HepG2 (cell line): ENCODE measurements at regions not wholly inside any gene's neighbourhood (a gene's known extent, or its start where the extent isn't known, plus 50 kb on each side); places are given as distances from the start of the nearest gene placed in this dataset.

Source experiments
- ATAC-seq: fragments of 200-7000 bp; cut with Tn5 transposase; 3 replicates; pipeline ENCODE4 v1.9.1; 2020; ENCODE audit warnings: mild to moderate bottlenecking, moderate library complexity
- BruUV-seq: library from RNA; stranded (reverse); fragments of 400-500 nt; replicated peaks from 2 replicates; lab custom pipeline; 2021; lab: Mats Ljungman, UMichigan
- CTCF ChIA-PET: fragments of 300-600 bp; formaldehyde crosslinking; extraction: SDS; loops from one replicate; lab custom pipeline; 2021; ENCODE audit warnings: low total read pairs, inconsistent platforms, low intra/inter-chr PET ratio; lab: Yijun Ruan, JAX
- POLR2A ChIA-PET: fragments of 350-600 bp; sonication (Branson Sonifier 250); formaldehyde crosslinking; loops from one replicate; lab custom pipeline; 2020; ENCODE audit warnings: antibody characterized with exemption, inconsistent platforms; lab: Yijun Ruan, JAX
- DNase-seq: peaks from one replicate; pipeline ENCODE4 v3.0.0-alpha.2; 2015; ENCODE audit warnings: low spot score
- FAIRE-seq: peaks from 3 replicates; lab custom pipeline; 2011; peaks lifted over from hg19 to GRCh38; lab: Jason Lieb, UNC
- H2AFZ ChIP-seq: one replicate; pipeline ENCODE4 v1.6.1; 2011; ENCODE audit warnings: low read length, inconsistent platforms
- H3K27ac ChIP-seq: fragments of 300-600 bp; 3 replicates; pipeline ENCODE4 v1.8.0; 2011; ENCODE audit warnings: mixed run types, mild to moderate bottlenecking, mixed read lengths, low read length, inconsistent platforms; ENCODE audit not compliant: insufficient read depth; ENCODE audit errors: extremely low read length
- H3K27me3 ChIP-seq, 2 experiments: fragments of 200-600 bp in 1 of 2; 2 replicates in 1 of 2; 3 replicates in 1 of 2; pipeline versions ENCODE4 v1.6.0 to v1.8.0; 2011; ENCODE audit warnings: low read length in 2 of 2, mild to moderate bottlenecking in 2 of 2, moderate library complexity in 2 of 2, inconsistent platforms in 1 of 2; ENCODE audit not compliant: insufficient read depth in 2 of 2, control insufficient read depth in 1 of 2
- H3K36me3 ChIP-seq, 2 experiments: fragments of 200-600 bp in 1 of 2; replicated peaks in 1 of 2; 2 replicates in 1 of 2; 3 replicates in 1 of 2; pipeline versions ENCODE4 v1.5.1 to v1.8.0; 2011; ENCODE audit warnings: low read length in 2 of 2, inconsistent platforms in 1 of 2; ENCODE audit not compliant: insufficient read depth in 2 of 2, control insufficient read depth in 1 of 2
- H3K4me1 ChIP-seq: 2 replicates; pipeline ENCODE4 v1.5.1; 2012; ENCODE audit warnings: low read length, inconsistent platforms; ENCODE audit not compliant: insufficient read depth
- H3K4me2 ChIP-seq: 2 replicates; pipeline ENCODE4 v1.6.0; 2011; ENCODE audit warnings: low read depth, low read length, inconsistent platforms
- H3K4me3 ChIP-seq, 3 experiments: fragments of 200-600 bp in 1 of 3; sonication (generic), shearing (Covaris generic) in 1 of 3; replicated peaks in 1 of 3; 2 replicates each; pipeline ENCODE4 v1.5.1; 2011 to 2016; ENCODE audit warnings: low read length in 3 of 3, inconsistent platforms in 2 of 3, low read depth in 2 of 3, mild to moderate bottlenecking in 2 of 3, control low read depth in 1 of 3, mixed read lengths in 1 of 3; ENCODE audit not compliant: insufficient read depth in 1 of 3
- H3K79me2 ChIP-seq: one replicate; pipeline ENCODE4 v1.6.1; 2011; ENCODE audit warnings: low read length, inconsistent platforms; ENCODE audit not compliant: insufficient read depth
- H3K9ac ChIP-seq: 2 replicates; pipeline ENCODE4 v1.6.0; 2011; ENCODE audit warnings: mild to moderate bottlenecking, low read depth, low read length, inconsistent platforms; ENCODE audit not compliant: insufficient read depth
- H3K9me3 ChIP-seq: 2 replicates; pipeline ENCODE4 v1.5.1; 2012; ENCODE audit warnings: mild to moderate bottlenecking, low read length
- H4K20me1 ChIP-seq: 2 replicates; pipeline ENCODE4 v1.6.0; 2011; ENCODE audit warnings: inconsistent platforms, mild to moderate bottlenecking, low read length, moderate library complexity; ENCODE audit not compliant: insufficient read depth
- BRCA1 ChIP-seq: sonication (generic); formaldehyde crosslinking; IDR thresholded peaks from 2 replicates; pipeline ENCODE4 v1.4.0; 2020; ENCODE audit warnings: missing genetic modification reagents
- CENPT ChIP-seq: sonication (generic); formaldehyde crosslinking; IDR thresholded peaks from 2 replicates; pipeline ENCODE4 v1.8.0; 2022; ENCODE audit warnings: low read depth, mild to moderate bottlenecking, moderate library complexity, missing genetic modification reagents
- ESRRA ChIP-seq: sonication (generic); formaldehyde crosslinking; IDR thresholded peaks from 2 replicates; pipeline ENCODE4 v1.5.1; 2020; ENCODE audit warnings: mild to moderate bottlenecking, low read depth, missing genetic modification reagents
- FOXJ3 ChIP-seq: sonication (generic); formaldehyde crosslinking; IDR thresholded peaks from 2 replicates; pipeline ENCODE4 v1.4.0; 2020; ENCODE audit warnings: missing genetic modification reagents, mild to moderate bottlenecking, borderline replicate concordance
- GTF2F1 ChIP-seq: fragments of 150-350 bp; IDR thresholded peaks from 2 replicates; pipeline ENCODE4 v1.6.1; 2014; ENCODE audit warnings: low read length
- JUNB ChIP-seq: sonication (generic); formaldehyde crosslinking; IDR thresholded peaks from 2 replicates; pipeline ENCODE4 v1.8.0; 2022; ENCODE audit warnings: missing genetic modification reagents, mild to moderate bottlenecking, borderline replicate concordance
- MATR3 ChIP-seq: sonication (generic); formaldehyde crosslinking; IDR thresholded peaks from 2 replicates; pipeline ENCODE4 v1.4.0; 2020; ENCODE audit warnings: missing genetic modification reagents
- NCOR1 ChIP-seq: fragments of 200-600 bp; sonication (generic); IDR thresholded peaks from 2 replicates; pipeline ENCODE4 v1.7.0; 2017; ENCODE audit warnings: antibody characterized with exemption, low read length, borderline replicate concordance
- NFYC ChIP-seq: IDR thresholded peaks from 2 replicates; pipeline ENCODE4 v1.6.1; 2016; ENCODE audit warnings: missing genetic modification reagents, missing compliant biosample characterization
- RFXAP ChIP-seq: sonication (generic); formaldehyde crosslinking; IDR thresholded peaks from 2 replicates; pipeline ENCODE4 v1.4.0; 2020; ENCODE audit warnings: missing genetic modification reagents, borderline replicate concordance
- SMAD9 ChIP-seq: sonication (generic); formaldehyde crosslinking; IDR thresholded peaks from 2 replicates; pipeline ENCODE4 v1.5.1; 2020; ENCODE audit warnings: mild to moderate bottlenecking, missing genetic modification reagents
- ZFX ChIP-seq: sonication (generic); formaldehyde crosslinking; IDR thresholded peaks from 2 replicates; pipeline ENCODE4 v1.4.0; 2020; ENCODE audit warnings: mild to moderate bottlenecking, low read depth, missing genetic modification reagents, moderate library complexity
- ZMAT3 ChIP-seq: sonication (generic); formaldehyde crosslinking; conservative IDR thresholded peaks from 2 replicates; pipeline ENCODE4 v1.7.0; 2021; ENCODE audit warnings: missing genetic modification reagents
- ZNF331 ChIP-seq: sonication (generic); formaldehyde crosslinking; IDR thresholded peaks from 2 replicates; pipeline ENCODE4 v1.4.0; 2020; ENCODE audit warnings: missing genetic modification reagents
- ZNF343 ChIP-seq: sonication (generic); formaldehyde crosslinking; IDR thresholded peaks from 2 replicates; pipeline ENCODE4 v1.4.0; 2020; ENCODE audit warnings: mild to moderate bottlenecking, missing genetic modification reagents
- ZNF550 ChIP-seq: sonication (generic); formaldehyde crosslinking; IDR thresholded peaks from 2 replicates; pipeline ENCODE4 v1.4.0; 2020; ENCODE audit warnings: mild to moderate bottlenecking, missing genetic modification reagents, borderline replicate concordance
- ZNF569 ChIP-seq: sonication (generic); formaldehyde crosslinking; IDR thresholded peaks from 2 replicates; pipeline ENCODE4 v1.5.0; 2020; ENCODE audit warnings: mild to moderate bottlenecking, missing genetic modification reagents, moderate library complexity, borderline replicate concordance
- ZNF839 ChIP-seq: sonication (generic); formaldehyde crosslinking; IDR thresholded peaks from 2 replicates; pipeline ENCODE4 v1.4.0; 2020; ENCODE audit warnings: missing genetic modification reagents, mild to moderate bottlenecking, borderline replicate concordance
- WGBS: methylation state at CpG from one replicate; pipeline ENCODE4 v1.1.6; 2017; ENCODE audit warnings: low lambda C conversion rate; 5-methylcytosine and 5-hydroxymethylcytosine counted together
- in situ Hi-C: cut with HindIII; loops from 2 replicates; pipeline ENCODE4 v1.10.0; 2017; ENCODE audit warnings: low pct_unique_long_range_greater_than_20kb; ENCODE audit not compliant: extremely low pct_ligation_motif_present
- intact Hi-C: fragments of 100-400 bp; cut with micrococcal nuclease; formaldehyde crosslinking; loops from one replicate; pipeline ENCODE4 v1.10.0; 2022; ENCODE audit not compliant: unreplicated experiment
- TF ChIP-seq, protein P1 (sequence below): sonication (generic); formaldehyde crosslinking; IDR thresholded peaks from 2 replicates; pipeline ENCODE4 v1.4.0; 2020; ENCODE audit warnings: mild to moderate bottlenecking, low read depth, missing genetic modification reagents
- TF ChIP-seq, protein P2 (sequence below): sonication (generic); formaldehyde crosslinking; conservative IDR thresholded peaks from 2 replicates; pipeline ENCODE4 v1.5.0; 2020; ENCODE audit warnings: missing genetic modification reagents

DNA sequence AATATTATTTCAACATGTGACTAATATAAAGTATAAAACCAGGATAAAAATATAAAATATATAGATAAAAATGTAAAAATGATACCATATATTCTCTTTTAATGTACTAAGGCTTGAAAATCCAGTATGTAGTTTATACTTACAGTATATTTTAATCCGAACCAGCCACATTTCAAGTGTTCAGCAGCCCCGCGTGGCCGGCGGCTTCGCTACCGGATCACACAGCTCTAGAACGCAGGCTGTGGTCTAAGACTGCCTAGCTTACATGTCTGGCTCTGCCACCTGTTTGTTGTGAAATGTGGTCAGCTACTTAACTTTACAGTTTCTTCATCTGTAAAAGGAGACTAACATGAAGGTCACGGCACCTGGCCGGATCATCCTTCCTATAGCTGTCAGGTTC, 189.7 kb upstream of the TBX3 start:
- Histone ChIP-seq H3K4me3 (no peak overlapping the region), H4K20me1 (no peaks in the 10 kb centered on the region), H3K4me1 (peaks cover 34% of the 10 kb centered on the region), H3K9me3 (no peaks in the 10 kb centered on the region), H3K79me2 (no peaks in the 10 kb centered on the region), H3K27ac (no peak overlapping the region), H3K27me3 (no peaks in the 10 kb centered on the region; a peak in 1 of 5 replicates), H3K4me2 (no peak overlapping the region), H2AFZ (no peak overlapping the region), H3K9ac (no peak overlapping the region), H3K36me3 (no peaks in the 10 kb centered on the region)
- ChIA-PET CTCF (no interaction called here), POLR2A (interaction anchor here (0.5 kb wide), 1 partner anchor 170 kb away, joined by 4 read pairs; no protein-coding TSS in a partner anchor)
- intact Hi-C loops = no loop called here
- TF ChIP-seq ZFX (CRISPR knock-in tag) (no peak), ZMAT3 (CRISPR knock-in tag) (no peak), ZNF343 (CRISPR knock-in tag) (no peak), CENPT (CRISPR knock-in tag) (no peak), BRCA1 (CRISPR knock-in tag) (no peak), NCOR1 (no peak), ZNF569 (CRISPR knock-in tag) (no peak), JUNB (CRISPR knock-in tag) (no peak), GTF2F1 (no peak), ZNF839 (CRISPR knock-in tag) (no peak), NFYC (no peak), RFXAP (no peak), FOXJ3 (CRISPR knock-in tag) (no peak), MATR3 (CRISPR knock-in tag) (no peak), ZNF331 (CRISPR knock-in tag) (no peak), ESRRA (CRISPR knock-in tag) (no peak), SMAD9 (CRISPR knock-in tag) (no peak), ZNF550 (no peak)
- TF ChIP-seq, protein P1, sequence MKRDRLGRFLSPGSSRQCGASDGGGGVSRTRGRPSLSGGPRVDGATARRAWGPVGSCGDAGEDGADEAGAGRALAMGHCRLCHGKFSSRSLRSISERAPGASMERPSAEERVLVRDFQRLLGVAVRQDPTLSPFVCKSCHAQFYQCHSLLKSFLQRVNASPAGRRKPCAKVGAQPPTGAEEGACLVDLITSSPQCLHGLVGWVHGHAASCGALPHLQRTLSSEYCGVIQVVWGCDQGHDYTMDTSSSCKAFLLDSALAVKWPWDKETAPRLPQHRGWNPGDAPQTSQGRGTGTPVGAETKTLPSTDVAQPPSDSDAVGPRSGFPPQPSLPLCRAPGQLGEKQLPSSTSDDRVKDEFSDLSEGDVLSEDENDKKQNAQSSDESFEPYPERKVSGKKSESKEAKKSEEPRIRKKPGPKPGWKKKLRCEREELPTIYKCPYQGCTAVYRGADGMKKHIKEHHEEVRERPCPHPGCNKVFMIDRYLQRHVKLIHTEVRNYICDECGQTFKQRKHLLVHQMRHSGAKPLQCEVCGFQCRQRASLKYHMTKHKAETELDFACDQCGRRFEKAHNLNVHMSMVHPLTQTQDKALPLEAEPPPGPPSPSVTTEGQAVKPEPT (CRISPR knock-in tag) = no peak
- TF ChIP-seq, protein P2, sequence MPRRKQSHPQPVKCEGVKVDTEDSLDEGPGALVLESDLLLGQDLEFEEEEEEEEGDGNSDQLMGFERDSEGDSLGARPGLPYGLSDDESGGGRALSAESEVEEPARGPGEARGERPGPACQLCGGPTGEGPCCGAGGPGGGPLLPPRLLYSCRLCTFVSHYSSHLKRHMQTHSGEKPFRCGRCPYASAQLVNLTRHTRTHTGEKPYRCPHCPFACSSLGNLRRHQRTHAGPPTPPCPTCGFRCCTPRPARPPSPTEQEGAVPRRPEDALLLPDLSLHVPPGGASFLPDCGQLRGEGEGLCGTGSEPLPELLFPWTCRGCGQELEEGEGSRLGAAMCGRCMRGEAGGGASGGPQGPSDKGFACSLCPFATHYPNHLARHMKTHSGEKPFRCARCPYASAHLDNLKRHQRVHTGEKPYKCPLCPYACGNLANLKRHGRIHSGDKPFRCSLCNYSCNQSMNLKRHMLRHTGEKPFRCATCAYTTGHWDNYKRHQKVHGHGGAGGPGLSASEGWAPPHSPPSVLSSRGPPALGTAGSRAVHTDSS (CRISPR knock-in tag) = no peak
- whole genome bisulfite sequencing = 95% methylated on average over 10 of the region's 10 CpGs
- no TSS peak for BruUV-seq
- in situ Hi-C loops = no loop called here
- DNase-seq (no peak), ATAC-seq (no peak), FAIRE-seq (no peak)
